K562 (cell line): ENCODE measurements at regions not wholly inside any gene's neighbourhood (a gene's known extent, or its start where the extent isn't known, plus 50 kb on each side); places are given as distances from the start of the nearest gene placed in this dataset.

Experiments
- EZH2 ChIP-seq: IDR thresholded peaks from 2 replicates; pipeline ENCODE4 v1.6.1; 2012; ENCODE audit warnings: low read depth, mild to moderate bottlenecking, inconsistent platforms, low read length, borderline replicate concordance
- GABPA ChIP-seq: fragments of 200-800 bp; sonication (Bioruptor generic); conservative IDR thresholded peaks from 2 replicates; pipeline ENCODE4 v1.6.1; 2016; ENCODE audit warnings: low read depth, missing genetic modification characterization, missing compliant biosample characterization
- GMEB1 ChIP-seq: fragments of 250-450 bp; sonication (Bioruptor Pico); IDR thresholded peaks from 2 replicates; pipeline ENCODE4 v1.4.0; 2020; ENCODE audit warnings: mild to moderate bottlenecking
- SMAD3 ChIP-seq: fragments of 450-650 bp; formaldehyde crosslinking; conservative IDR thresholded peaks from 2 replicates; pipeline ENCODE4 v1.4.0; 2020; ENCODE audit warnings: mild to moderate bottlenecking
- TF ChIP-seq, protein P1 (sequence below), 3 experiments: IDR thresholded peaks in 2 of 3; conservative IDR thresholded peaks in 1 of 3; 2 replicates each; pipeline ENCODE4 v1.5.1; 2011 to 2012; ENCODE audit warnings: low read length in 3 of 3, mild to moderate bottlenecking in 3 of 3, control low read depth in 2 of 3, improper control_type of control experiment in 1 of 3, inconsistent platforms in 1 of 3, low read depth in 1 of 3, mixed read lengths in 1 of 3, moderate library complexity in 1 of 3; ENCODE audit not compliant: insufficient read depth in 2 of 3
- TF ChIP-seq, protein P2 (sequence below): sonication (generic); formaldehyde crosslinking; IDR thresholded peaks from 2 replicates; pipeline ENCODE4 v1.8.0; 2022; ENCODE audit warnings: missing genetic modification reagents, mild to moderate bottlenecking, moderate library complexity, borderline replicate concordance

DNA sequence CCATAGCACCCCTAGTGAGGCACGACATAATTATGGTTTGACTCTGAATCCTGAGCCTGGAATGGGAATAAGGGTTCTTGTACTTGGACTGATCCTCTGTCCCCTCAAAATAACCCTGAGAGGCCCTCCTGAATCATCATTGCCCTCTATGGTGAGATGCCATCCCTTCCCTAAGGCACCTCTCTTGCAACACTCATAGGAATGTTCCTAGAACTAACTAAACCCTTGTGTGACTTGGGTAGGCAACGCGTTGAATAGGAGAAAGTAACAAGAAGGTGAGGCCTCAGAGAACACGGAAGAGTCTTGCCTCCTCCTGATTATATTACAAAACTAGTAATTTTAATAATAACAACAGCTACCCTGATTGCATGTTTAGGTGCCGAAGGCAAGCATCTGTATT is 189.1 kb upstream of the ANKFN1 start:
- TF ChIP-seq, protein P1, sequence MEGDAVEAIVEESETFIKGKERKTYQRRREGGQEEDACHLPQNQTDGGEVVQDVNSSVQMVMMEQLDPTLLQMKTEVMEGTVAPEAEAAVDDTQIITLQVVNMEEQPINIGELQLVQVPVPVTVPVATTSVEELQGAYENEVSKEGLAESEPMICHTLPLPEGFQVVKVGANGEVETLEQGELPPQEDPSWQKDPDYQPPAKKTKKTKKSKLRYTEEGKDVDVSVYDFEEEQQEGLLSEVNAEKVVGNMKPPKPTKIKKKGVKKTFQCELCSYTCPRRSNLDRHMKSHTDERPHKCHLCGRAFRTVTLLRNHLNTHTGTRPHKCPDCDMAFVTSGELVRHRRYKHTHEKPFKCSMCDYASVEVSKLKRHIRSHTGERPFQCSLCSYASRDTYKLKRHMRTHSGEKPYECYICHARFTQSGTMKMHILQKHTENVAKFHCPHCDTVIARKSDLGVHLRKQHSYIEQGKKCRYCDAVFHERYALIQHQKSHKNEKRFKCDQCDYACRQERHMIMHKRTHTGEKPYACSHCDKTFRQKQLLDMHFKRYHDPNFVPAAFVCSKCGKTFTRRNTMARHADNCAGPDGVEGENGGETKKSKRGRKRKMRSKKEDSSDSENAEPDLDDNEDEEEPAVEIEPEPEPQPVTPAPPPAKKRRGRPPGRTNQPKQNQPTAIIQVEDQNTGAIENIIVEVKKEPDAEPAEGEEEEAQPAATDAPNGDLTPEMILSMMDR (IDR thresholded peaks at IDR 0.05 in 2 of 3, conservative IDR thresholded peaks at IDR 0.05 in 1 of 3; ENCODE audit: insufficient read depth in 2 of 3, low read depth in 1 of 3, low read length in 3 of 3), result no peak
- TF ChIP-seq EZH2 (no peak), SMAD3 (CRISPR knock-in tag) (no peak), GMEB1 (CRISPR knock-in tag) (no peak), GABPA (no peak)
- TF ChIP-seq, protein P2, sequence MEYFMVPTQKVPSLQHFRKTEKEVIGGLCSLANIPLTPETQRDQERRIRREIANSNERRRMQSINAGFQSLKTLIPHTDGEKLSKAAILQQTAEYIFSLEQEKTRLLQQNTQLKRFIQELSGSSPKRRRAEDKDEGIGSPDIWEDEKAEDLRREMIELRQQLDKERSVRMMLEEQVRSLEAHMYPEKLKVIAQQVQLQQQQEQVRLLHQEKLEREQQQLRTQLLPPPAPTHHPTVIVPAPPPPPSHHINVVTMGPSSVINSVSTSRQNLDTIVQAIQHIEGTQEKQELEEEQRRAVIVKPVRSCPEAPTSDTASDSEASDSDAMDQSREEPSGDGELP (CRISPR knock-in tag), result no peak
